Liver (tissue), 8 donors: ENCODE measurements at regions not wholly inside any gene's neighbourhood (a gene's known extent, or its start where the extent isn't known, plus 50 kb on each side); places are given as distances from the start of the nearest gene placed in this dataset.

Experiments
- DNase-seq: peaks from one replicate; pipeline ENCODE4 v3.0.0-alpha.2; 2017; ENCODE audit warnings: low spot score
- H3K27ac ChIP-seq, 2 donors: one replicate each; pipeline ENCODE4 v1.7.0; 2013; ENCODE audit warnings: inconsistent platforms in 2 of 2, low read length in 2 of 2, control low read depth in 1 of 2, low read depth in 1 of 2, mild to moderate bottlenecking in 1 of 2
- H3K27me3 ChIP-seq, 4 donors: one replicate each; pipeline versions ENCODE4 v1.6.1 to v1.7.0; 2013; ENCODE audit warnings: low read length in 3 of 4, inconsistent platforms in 1 of 4, mild to moderate bottlenecking in 1 of 4, moderate library complexity in 1 of 4; ENCODE audit not compliant: control insufficient read depth in 4 of 4, insufficient read depth in 4 of 4
- H3K36me3 ChIP-seq, 4 donors: one replicate each; pipeline versions ENCODE4 v1.6.1 to v1.7.0; 2013; ENCODE audit warnings: low read length in 3 of 4, mild to moderate bottlenecking in 3 of 4, low read depth in 1 of 4, moderate library complexity in 1 of 4; ENCODE audit not compliant: control insufficient read depth in 4 of 4, insufficient read depth in 3 of 4
- H3K4me1 ChIP-seq, 4 donors: one replicate each; pipeline versions ENCODE4 v1.6.1 to v1.7.0; 2013; ENCODE audit warnings: low read length in 3 of 4, mild to moderate bottlenecking in 3 of 4, moderate library complexity in 1 of 4; ENCODE audit not compliant: control insufficient read depth in 4 of 4, insufficient read depth in 4 of 4
- H3K4me3 ChIP-seq, 3 donors: one replicate each; pipeline versions ENCODE4 v1.6.1 to v1.7.0; 2013; ENCODE audit warnings: low read length in 3 of 3, control low read depth in 1 of 3, low read depth in 1 of 3, mild to moderate bottlenecking in 1 of 3
- H3K9ac ChIP-seq, 2 donors: one replicate each; pipeline ENCODE4 v1.7.0; 2013; ENCODE audit warnings: low read length in 2 of 2, mild to moderate bottlenecking in 2 of 2, moderate library complexity in 2 of 2, control low read depth in 1 of 2, low read depth in 1 of 2
- H3K9me3 ChIP-seq, 4 donors: one replicate each; pipeline versions ENCODE4 v1.6.1 to v1.7.0; 2013; ENCODE audit warnings: low read length in 3 of 4; ENCODE audit not compliant: control insufficient read depth in 4 of 4
- EGR1 ChIP-seq, 2 donors: IDR thresholded peaks; 2 replicates each; pipeline ENCODE4 v1.6.1; 2016 to 2018; ENCODE audit warnings: antibody characterized with exemption in 2 of 2, low read depth in 2 of 2
- FOXA1 ChIP-seq: IDR thresholded peaks from 2 replicates; pipeline ENCODE4 v1.6.1; 2016; ENCODE audit warnings: antibody characterized with exemption
- FOXA2 ChIP-seq: IDR thresholded peaks from 2 replicates; pipeline ENCODE4 v1.6.1; 2016; ENCODE audit warnings: antibody characterized with exemption
- GABPA ChIP-seq, 2 donors: IDR thresholded peaks in 1 of 2; conservative IDR thresholded peaks in 1 of 2; 2 replicates each; pipeline ENCODE4 v1.6.1; 2016; ENCODE audit warnings: antibody characterized with exemption in 2 of 2, mild to moderate bottlenecking in 1 of 2, moderate library complexity in 1 of 2
- HNF4A ChIP-seq, 2 donors: conservative IDR thresholded peaks; 2 replicates each; pipeline ENCODE4 v1.6.1; 2016; ENCODE audit warnings: antibody characterized with exemption in 2 of 2, mild to moderate bottlenecking in 2 of 2
- HNF4G ChIP-seq: IDR thresholded peaks from 2 replicates; pipeline ENCODE4 v1.6.1; 2016; ENCODE audit warnings: antibody characterized with exemption
- JUND ChIP-seq, 2 donors: IDR thresholded peaks; 2 replicates each; pipeline ENCODE4 v1.6.1; 2016; ENCODE audit warnings: antibody characterized with exemption in 2 of 2
- NR2F2 ChIP-seq: IDR thresholded peaks from 2 replicates; pipeline ENCODE4 v1.6.1; 2016; ENCODE audit warnings: antibody characterized with exemption
- RAD21 ChIP-seq, 2 donors: IDR thresholded peaks; 2 replicates each; pipeline ENCODE4 v1.6.1; 2016; ENCODE audit warnings: antibody characterized with exemption in 2 of 2, mild to moderate bottlenecking in 2 of 2
- RXRA ChIP-seq, 2 donors: IDR thresholded peaks; 2 replicates each; pipeline ENCODE4 v1.6.1; 2017 to 2018; ENCODE audit warnings: antibody characterized with exemption in 2 of 2, mild to moderate bottlenecking in 1 of 2
- SP1 ChIP-seq: IDR thresholded peaks from 2 replicates; pipeline ENCODE4 v1.6.1; 2018; ENCODE audit warnings: antibody characterized with exemption, mild to moderate bottlenecking
- TAF1 ChIP-seq: conservative IDR thresholded peaks from 2 replicates; pipeline ENCODE4 v1.6.1; 2016; ENCODE audit warnings: antibody characterized with exemption, mild to moderate bottlenecking
- YY1 ChIP-seq: IDR thresholded peaks from 2 replicates; pipeline ENCODE4 v1.6.1; 2016; ENCODE audit warnings: antibody characterized with exemption, mild to moderate bottlenecking
- WGBS: extraction: QIAGEN DNeasy Blood & Tissue Kit; methylation state at CpG from one replicate; pipeline ENCODE4 v1.1.7; 2013; 5-methylcytosine and 5-hydroxymethylcytosine counted together
- TF ChIP-seq, protein P1 (sequence below): IDR thresholded peaks from 2 replicates; pipeline ENCODE4 v1.6.1; 2016; ENCODE audit warnings: antibody characterized with exemption
- TF ChIP-seq, protein P2 (sequence below): IDR thresholded peaks from 2 replicates; pipeline ENCODE4 v1.6.1; 2016; ENCODE audit warnings: antibody characterized with exemption
- TF ChIP-seq, protein P3 (sequence below): fragments of 150-350 bp; IDR thresholded peaks from 2 replicates; pipeline ENCODE4 v1.5.1; 2017; ENCODE audit warnings: improper control_type of control experiment, low read depth, low read length; ENCODE audit not compliant: missing input control
- TF ChIP-seq, protein P4 (sequence below): IDR thresholded peaks from 2 replicates; pipeline ENCODE4 v1.6.1; 2016; ENCODE audit warnings: antibody characterized with exemption
- donor health status: healthy.
- donor health status: healthy.
- donor health status: healthy.
- donor health status: healthy.
- donor health status: healthy.

DNA sequence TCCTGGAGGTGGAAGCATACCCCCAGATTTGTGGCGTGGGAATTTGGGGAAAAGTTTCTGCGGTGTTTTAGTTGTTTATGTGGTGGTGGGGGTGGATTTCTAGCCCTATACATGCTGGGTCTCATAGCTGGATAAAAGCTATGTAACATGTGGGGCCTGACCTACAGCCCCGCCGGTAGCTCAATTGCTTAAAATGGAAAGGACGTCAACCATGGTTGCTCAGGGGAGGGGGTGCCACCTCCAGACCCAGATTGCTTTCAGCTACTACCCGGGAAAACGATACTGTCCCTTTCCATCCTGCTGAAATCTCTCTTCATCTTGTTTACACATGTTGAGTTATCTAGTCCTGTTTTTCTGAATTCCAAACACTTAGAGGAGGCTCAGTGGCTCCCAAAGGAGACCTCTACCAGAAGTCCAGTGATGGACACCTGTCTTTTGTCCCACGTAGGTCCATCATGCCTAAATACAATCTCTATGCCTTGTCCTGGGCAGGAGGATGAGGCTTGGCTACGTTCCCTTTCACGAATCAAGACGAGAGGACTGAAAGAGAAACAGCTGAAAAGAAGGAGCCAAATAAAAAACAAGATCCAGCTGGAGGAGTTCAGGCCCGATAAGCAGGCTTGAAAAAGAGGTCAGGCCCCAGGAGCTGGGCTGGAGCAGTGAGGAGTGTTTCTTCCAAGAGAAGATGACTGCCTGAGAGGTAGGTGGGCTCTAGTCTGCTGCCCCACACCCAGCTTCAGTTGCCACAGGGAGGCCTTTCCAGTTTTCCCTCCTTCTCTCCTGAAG lies 72.1 kb upstream of the TPRG1 start (continued):
- TF ChIP-seq, protein P1, sequence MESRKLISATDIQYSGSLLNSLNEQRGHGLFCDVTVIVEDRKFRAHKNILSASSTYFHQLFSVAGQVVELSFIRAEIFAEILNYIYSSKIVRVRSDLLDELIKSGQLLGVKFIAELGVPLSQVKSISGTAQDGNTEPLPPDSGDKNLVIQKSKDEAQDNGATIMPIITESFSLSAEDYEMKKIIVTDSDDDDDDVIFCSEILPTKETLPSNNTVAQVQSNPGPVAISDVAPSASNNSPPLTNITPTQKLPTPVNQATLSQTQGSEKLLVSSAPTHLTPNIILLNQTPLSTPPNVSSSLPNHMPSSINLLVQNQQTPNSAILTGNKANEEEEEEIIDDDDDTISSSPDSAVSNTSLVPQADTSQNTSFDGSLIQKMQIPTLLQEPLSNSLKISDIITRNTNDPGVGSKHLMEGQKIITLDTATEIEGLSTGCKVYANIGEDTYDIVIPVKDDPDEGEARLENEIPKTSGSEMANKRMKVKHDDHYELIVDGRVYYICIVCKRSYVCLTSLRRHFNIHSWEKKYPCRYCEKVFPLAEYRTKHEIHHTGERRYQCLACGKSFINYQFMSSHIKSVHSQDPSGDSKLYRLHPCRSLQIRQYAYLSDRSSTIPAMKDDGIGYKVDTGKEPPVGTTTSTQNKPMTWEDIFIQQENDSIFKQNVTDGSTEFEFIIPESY, result no peak
- TF ChIP-seq, protein P2, sequence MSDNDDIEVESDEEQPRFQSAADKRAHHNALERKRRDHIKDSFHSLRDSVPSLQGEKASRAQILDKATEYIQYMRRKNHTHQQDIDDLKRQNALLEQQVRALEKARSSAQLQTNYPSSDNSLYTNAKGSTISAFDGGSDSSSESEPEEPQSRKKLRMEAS, result no peak
- TF ChIP-seq JUND (IDR thresholded peaks at IDR 0.05) (no peak), FOXA2 (no peak), SP1 (no peak), GABPA (IDR thresholded peaks at IDR 0.05 in 1 of 2, conservative IDR thresholded peaks at IDR 0.05 in 1 of 2) (no peak)

DNA sequence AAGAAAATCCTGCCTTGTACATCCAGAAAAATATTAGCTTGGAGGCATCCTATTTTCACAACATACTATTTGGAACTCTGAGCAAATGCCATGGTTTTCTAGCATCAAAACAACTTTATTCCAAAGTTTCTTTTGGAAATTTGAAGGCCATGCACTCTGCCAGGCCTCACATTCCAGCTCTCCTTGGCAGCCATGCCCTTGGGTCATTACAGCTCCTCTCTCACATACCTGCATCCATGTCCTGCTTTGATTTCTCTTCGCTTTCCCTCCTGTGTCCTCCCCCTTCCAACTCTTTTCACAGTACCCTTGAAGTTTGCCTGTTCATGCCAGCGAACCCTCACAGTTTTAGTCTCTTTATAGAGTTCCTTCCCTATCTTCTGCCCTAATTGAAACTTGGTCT lies 70.9 kb upstream of the TPRG1 start:
- H3K4me3 ChIP-seq, result no peak overlapping the region
- no peak overlapping the region for H3K9ac ChIP-seq
- peaks cover 0 to 25% (median 10%) of the 10 kb centered on the region in 4 donors for H3K4me1 ChIP-seq
- H3K27ac ChIP-seq, result no peak overlapping the region
- no peak for DNase-seq
- peaks cover 0 to 6% (median 2%) of the 10 kb centered on the region in 4 donors for H3K36me3 ChIP-seq
- 96% methylated on average over 2 of the region's 2 CpGs for WGBS
- TF ChIP-seq YY1 (no peak), RAD21 (IDR thresholded peaks at IDR 0.05) (no peak), SP1 (no peak), HNF4G (no peak), JUND (IDR thresholded peaks at IDR 0.05) (no peak), RXRA (IDR thresholded peaks at IDR 0.05) (no peak), EGR1 (IDR thresholded peaks at IDR 0.05; ENCODE audit: low read depth in 2 of 2) (no peak), HNF4A (conservative IDR thresholded peaks at IDR 0.05) (no peak), TAF1 (no peak), NR2F2 (no peak), FOXA2 (no peak), GABPA (IDR thresholded peaks at IDR 0.05 in 1 of 2, conservative IDR thresholded peaks at IDR 0.05 in 1 of 2) (no peak)
- TF ChIP-seq, protein P2, result no peak
- TF ChIP-seq, protein P3, sequence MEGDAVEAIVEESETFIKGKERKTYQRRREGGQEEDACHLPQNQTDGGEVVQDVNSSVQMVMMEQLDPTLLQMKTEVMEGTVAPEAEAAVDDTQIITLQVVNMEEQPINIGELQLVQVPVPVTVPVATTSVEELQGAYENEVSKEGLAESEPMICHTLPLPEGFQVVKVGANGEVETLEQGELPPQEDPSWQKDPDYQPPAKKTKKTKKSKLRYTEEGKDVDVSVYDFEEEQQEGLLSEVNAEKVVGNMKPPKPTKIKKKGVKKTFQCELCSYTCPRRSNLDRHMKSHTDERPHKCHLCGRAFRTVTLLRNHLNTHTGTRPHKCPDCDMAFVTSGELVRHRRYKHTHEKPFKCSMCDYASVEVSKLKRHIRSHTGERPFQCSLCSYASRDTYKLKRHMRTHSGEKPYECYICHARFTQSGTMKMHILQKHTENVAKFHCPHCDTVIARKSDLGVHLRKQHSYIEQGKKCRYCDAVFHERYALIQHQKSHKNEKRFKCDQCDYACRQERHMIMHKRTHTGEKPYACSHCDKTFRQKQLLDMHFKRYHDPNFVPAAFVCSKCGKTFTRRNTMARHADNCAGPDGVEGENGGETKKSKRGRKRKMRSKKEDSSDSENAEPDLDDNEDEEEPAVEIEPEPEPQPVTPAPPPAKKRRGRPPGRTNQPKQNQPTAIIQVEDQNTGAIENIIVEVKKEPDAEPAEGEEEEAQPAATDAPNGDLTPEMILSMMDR, result no peak
- TF ChIP-seq, protein P4, sequence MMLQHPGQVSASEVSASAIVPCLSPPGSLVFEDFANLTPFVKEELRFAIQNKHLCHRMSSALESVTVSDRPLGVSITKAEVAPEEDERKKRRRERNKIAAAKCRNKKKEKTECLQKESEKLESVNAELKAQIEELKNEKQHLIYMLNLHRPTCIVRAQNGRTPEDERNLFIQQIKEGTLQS, result no peak
- H3K27me3 ChIP-seq, result no peaks in the 10 kb centered on the region
- no peaks in the 10 kb centered on the region for H3K9me3 ChIP-seq

DNA sequence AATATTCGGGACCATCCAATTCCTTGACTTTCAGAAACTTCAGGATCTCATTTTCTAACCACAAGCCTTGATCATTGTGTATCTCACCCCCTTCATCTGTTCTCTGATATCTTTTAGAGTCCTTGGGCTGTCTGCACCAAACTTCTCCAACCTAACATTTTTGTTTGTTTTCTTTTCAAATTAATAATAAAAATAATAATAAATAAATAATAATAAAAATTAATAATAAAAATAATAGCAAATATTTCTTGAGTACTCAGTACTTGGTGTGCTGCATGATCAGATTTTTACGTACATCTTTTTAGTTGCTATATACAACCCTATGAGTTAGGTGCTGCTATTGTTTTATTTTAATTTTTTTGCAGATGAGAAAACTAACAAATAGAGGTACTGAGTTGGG lies 70.2 kb upstream of the TPRG1 start:
- no peak overlapping the region for H3K27ac ChIP-seq
- no peaks in the 10 kb centered on the region for H3K9me3 ChIP-seq
- DNase-seq, result no peak
- 96% methylated on average over 2 of the region's 2 CpGs for WGBS
- H3K4me3 ChIP-seq, result no peak overlapping the region
- no peaks in the 10 kb centered on the region for H3K27me3 ChIP-seq
- H3K36me3 ChIP-seq, result peaks cover 0 to 6% (median 2%) of the 10 kb centered on the region in 4 donors
- H3K4me1 ChIP-seq, result peaks cover 0 to 22% (median 10%) of the 10 kb centered on the region in 4 donors
- no peak overlapping the region for H3K9ac ChIP-seq
- TF ChIP-seq, protein P3, result no peak
- TF ChIP-seq GABPA (IDR thresholded peaks at IDR 0.05 in 1 of 2, conservative IDR thresholded peaks at IDR 0.05 in 1 of 2) (no peak), YY1 (no peak), FOXA2 (no peak), FOXA1 (no peak), RAD21 (IDR thresholded peaks at IDR 0.05) (no peak), TAF1 (no peak), JUND (IDR thresholded peaks at IDR 0.05) (no peak), HNF4G (no peak), RXRA (IDR thresholded peaks at IDR 0.05) (no peak), SP1 (no peak), NR2F2 (no peak)
- TF ChIP-seq, protein P1, result no peak
- TF ChIP-seq, protein P2, result no peak
- TF ChIP-seq, protein P4, result no peak
